Activated CD4-positive, alpha-beta memory T cell treated with anti-CD3 and anti-CD28 coated beads for 36 hours (primary cell): ENCODE measurements at regions not wholly inside any gene's neighbourhood (a gene's known extent, or its start where the extent isn't known, plus 50 kb on each side); places are given as distances from the start of the nearest gene placed in this dataset.

Source experiments
- CTCF ChIA-PET: fragments of 350-600 bp; sonication (Branson Sonifier 250); formaldehyde crosslinking; loops from one replicate; lab custom pipeline; 2021; ENCODE audit warnings: antibody characterized with exemption, inconsistent platforms; lab: Charles Lee
- POLR2A ChIA-PET: fragments of 350-600 bp; sonication (Branson Sonifier 250); formaldehyde crosslinking; loops from one replicate; lab custom pipeline; 2021; ENCODE audit warnings: antibody characterized with exemption; lab: Charles Lee
- DNase-seq: peaks from one replicate; pipeline ENCODE4 v3.0.0-alpha.2; 2020
- H3K27ac Mint-ChIP-seq: one replicate; pipeline ENCODE4 v1.8.0; 2021; ENCODE audit warnings: mixed read lengths
- H3K27me3 Mint-ChIP-seq: one replicate; pipeline ENCODE4 v1.8.0; 2021; ENCODE audit warnings: mixed read lengths
- H3K36me3 Mint-ChIP-seq: one replicate; pipeline ENCODE4 v1.8.0; 2021; ENCODE audit warnings: mixed read lengths
- H3K4me1 Mint-ChIP-seq: one replicate; pipeline ENCODE4 v1.8.0; 2021; ENCODE audit warnings: low read depth, mixed read lengths
- H3K4me3 Mint-ChIP-seq: one replicate; pipeline ENCODE4 v1.8.0; 2021; ENCODE audit warnings: mild to moderate bottlenecking, mixed read lengths
- H3K9me3 Mint-ChIP-seq: one replicate; pipeline ENCODE4 v1.8.0; 2021; ENCODE audit warnings: mixed read lengths
- intact Hi-C: fragments of 100-400 bp; cut with micrococcal nuclease; formaldehyde crosslinking; loops from one replicate; pipeline ENCODE4 v1.15.1; 2023

DNA sequence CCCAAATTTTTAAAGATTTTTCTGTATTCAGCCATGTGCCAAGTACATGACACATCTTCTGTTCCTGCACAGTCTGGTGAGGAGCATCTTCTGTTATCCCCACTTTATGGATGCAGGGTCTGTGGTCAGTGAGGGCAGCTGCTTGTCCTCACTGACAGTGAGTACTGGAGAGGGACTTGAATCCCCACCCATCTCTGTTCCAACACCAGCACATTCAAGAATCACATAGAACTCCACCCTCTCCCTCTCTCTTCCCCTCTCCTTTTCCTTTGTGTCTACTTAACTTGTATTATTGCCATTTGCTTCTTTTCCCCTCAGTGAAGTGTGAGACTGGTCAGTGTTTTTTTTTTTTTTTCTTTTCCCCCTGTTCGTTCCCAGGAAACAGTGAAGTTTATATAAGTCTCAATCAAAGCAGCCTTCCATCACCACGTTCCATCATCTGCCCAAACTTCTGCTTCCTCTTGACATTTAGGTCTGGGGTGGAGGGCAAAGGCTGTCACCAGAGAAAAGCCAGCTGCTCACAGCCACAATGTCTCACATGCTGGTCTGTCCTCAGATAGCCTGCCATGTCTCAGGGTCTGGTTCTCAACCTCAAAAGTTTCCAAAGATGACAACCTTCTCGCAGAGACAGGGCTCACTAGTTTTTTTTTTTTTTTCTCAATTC lies 110.0 kb upstream of the SSTR4 start:
- ChIA-PET POLR2A (no interaction called here), CTCF (no interaction called here)
- no peaks in the 10 kb centered on the region for H3K4me1 Mint-ChIP-seq
- intact Hi-C loops = no loop called here
- H3K4me3 Mint-ChIP-seq = no peak overlapping the region
- DNase-seq = no peak
- no peaks in the 10 kb centered on the region for H3K27me3 Mint-ChIP-seq
- H3K9me3 Mint-ChIP-seq = no peaks in the 10 kb centered on the region
- no peaks in the 10 kb centered on the region for H3K36me3 Mint-ChIP-seq
- no peak overlapping the region for H3K27ac Mint-ChIP-seq

DNA sequence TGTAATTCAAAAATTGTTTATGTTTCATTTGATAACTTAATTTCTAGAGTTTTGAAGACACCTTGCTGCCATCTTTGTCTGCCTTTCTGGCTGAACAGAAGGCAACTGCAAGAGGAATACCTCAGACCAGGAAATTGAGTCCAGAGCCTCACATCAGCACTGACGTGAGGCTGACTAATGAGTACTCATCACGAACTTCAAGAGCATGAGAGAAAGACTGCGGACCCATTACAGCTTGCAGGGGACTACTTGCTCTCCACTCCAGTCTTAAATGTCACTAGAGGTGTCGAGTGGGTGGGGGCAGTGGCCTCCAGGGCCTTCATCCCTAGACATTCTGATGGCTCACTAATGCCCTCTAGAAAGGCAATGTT lies 109.5 kb upstream of the SSTR4 start:
- CTCF ChIA-PET = no interaction called here
- Mint-ChIP-seq H3K27me3 (no peaks in the 10 kb centered on the region), H3K4me1 (no peaks in the 10 kb centered on the region), H3K27ac (no peak overlapping the region), H3K9me3 (no peaks in the 10 kb centered on the region), H3K4me3 (no peak overlapping the region), H3K36me3 (no peaks in the 10 kb centered on the region)
- no peak for DNase-seq
- intact Hi-C loops = no loop called here
- POLR2A ChIA-PET = no interaction called here

DNA sequence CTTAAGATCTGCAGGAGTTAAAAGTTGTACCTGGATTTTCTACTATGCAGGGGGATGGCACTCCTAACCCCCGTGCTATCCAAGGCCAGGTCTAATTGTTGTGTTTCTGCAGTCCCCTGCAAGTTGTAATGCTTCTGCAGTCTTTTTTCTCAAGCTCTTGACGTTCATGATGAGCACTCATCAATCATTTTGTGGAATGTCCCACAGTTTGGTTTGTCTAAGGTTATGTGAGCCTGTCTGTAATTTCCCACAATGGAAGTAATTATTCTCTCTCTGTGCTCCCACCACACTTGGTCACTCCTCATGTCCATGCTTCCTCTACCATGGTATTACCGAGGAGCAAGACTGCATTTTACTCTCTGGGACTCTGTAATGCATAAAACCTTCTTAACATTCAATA lies 107.6 kb upstream of the SSTR4 start:
- POLR2A ChIA-PET = no interaction called here
- no peak overlapping the region for H3K27ac Mint-ChIP-seq
- H3K4me1 Mint-ChIP-seq = no peaks in the 10 kb centered on the region

DNA sequence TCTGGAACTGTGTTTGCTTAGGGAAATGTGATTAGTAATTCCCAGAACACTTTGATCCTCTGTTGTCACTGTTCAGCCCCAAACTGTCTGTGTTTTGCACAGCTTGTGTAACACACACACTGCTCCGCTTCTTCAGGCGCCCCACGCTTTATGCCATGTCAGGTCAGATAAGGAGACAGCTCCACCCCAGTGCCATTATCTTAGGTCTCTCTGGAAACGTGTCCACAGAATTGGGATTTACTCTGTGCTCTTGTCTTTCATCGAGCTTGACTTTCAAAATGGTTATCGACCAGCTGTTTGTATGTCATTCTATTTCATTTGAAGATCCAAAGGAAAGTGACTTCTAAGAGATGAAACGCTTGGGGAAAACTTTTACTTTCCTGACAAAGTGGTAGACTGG lies 106.4 kb upstream of the SSTR4 start:
- no peak overlapping the region for H3K4me3 Mint-ChIP-seq
- ChIA-PET POLR2A (no interaction called here), CTCF (no interaction called here)
- no peak for DNase-seq
- H3K27me3 Mint-ChIP-seq = no peaks in the 10 kb centered on the region
- H3K27ac Mint-ChIP-seq = no peak overlapping the region
- no peaks in the 10 kb centered on the region for H3K9me3 Mint-ChIP-seq
- no peaks in the 10 kb centered on the region for H3K4me1 Mint-ChIP-seq
- no peaks in the 10 kb centered on the region for H3K36me3 Mint-ChIP-seq
- intact Hi-C loops = no loop called here

More for the DNA sequence above, 107.6 kb upstream of the SSTR4 start:
- Mint-ChIP-seq H3K36me3 (no peaks in the 10 kb centered on the region), H3K4me3 (no peak overlapping the region), H3K27me3 (no peaks in the 10 kb centered on the region), H3K9me3 (no peaks in the 10 kb centered on the region)
- intact Hi-C loops = no loop called here
- DNase-seq = no peak
- CTCF ChIA-PET = no interaction called here

DNA sequence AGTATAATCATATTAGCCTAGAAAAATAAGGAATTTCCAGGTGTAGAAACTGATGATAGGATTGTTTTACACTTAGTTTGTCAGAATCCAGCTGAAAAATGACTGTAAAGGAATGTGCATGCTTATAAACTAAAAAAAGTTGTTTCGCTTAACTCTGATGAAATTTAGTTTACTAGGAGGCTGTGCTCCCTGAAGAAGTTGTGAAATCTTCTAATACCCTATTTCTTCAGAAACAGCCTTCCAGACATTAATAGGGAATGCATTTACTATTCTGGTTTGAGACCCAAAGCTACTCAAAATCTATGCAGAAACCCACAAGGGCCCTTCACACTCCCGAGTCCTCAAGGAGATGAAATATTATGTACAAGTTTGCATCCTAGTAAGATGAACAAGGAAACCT lies 105.5 kb upstream of the SSTR4 start:
- Mint-ChIP-seq H3K4me3 (no peak overlapping the region), H3K4me1 (no peaks in the 10 kb centered on the region), H3K27me3 (no peaks in the 10 kb centered on the region), H3K9me3 (no peaks in the 10 kb centered on the region), H3K27ac (no peak overlapping the region), H3K36me3 (no peaks in the 10 kb centered on the region)
- intact Hi-C loops = no loop called here
- ChIA-PET CTCF (no interaction called here), POLR2A (no interaction called here)
- DNase-seq = no peak

DNA sequence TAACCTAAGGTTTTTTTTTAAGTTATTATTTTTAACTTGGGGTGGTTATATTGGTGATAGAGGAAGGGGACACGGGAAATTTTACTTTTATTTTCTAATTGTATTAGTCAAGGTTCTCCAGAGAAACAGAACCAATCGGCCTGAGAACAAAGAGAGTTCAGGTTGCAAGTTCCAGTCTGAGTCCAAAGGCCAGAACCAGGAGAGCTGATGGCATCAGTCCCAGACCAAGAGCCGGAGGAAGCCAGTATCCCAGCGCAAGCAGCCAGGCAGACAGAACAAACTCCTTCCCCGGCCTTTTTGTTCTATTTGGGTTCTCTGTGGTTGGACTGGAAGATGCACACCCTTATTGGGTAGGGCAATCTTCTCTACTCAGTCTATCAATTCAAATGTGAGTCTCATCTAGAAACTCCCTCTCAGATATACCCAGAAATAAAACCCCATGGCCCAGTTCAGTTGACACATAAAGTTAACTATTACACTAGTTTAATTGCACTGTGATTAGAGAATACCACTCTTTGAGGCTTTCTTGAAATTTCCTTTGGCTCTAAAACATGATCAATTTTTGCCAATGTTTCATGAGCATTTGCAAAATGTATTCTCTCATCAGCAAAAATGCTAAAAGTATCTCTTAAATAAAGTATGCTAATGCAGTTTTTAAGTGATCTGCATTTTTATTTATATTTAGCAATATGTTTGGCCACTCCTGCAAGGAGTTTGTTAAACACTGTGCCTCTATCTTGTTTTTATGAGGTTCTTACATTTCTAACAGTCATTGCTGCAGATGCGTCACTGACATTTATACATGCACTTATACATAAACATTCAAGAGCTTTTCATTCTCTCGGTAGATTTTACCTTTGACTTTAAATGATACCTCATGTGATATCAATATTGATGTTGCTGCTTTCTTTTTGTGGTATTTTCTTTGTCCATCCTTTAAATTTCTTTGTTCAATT lies 103.2 kb upstream of the SSTR4 start:
- ChIA-PET POLR2A (no interaction called here), CTCF (no interaction called here)
- H3K9me3 Mint-ChIP-seq = no peaks in the 10 kb centered on the region
- no peak overlapping the region for H3K4me3 Mint-ChIP-seq
- intact Hi-C loops = no loop called here
- no peaks in the 10 kb centered on the region for H3K27me3 Mint-ChIP-seq
- no peaks in the 10 kb centered on the region for H3K4me1 Mint-ChIP-seq
- H3K36me3 Mint-ChIP-seq = no peaks in the 10 kb centered on the region
- DNase-seq = no peak
- H3K27ac Mint-ChIP-seq = no peak overlapping the region

DNA sequence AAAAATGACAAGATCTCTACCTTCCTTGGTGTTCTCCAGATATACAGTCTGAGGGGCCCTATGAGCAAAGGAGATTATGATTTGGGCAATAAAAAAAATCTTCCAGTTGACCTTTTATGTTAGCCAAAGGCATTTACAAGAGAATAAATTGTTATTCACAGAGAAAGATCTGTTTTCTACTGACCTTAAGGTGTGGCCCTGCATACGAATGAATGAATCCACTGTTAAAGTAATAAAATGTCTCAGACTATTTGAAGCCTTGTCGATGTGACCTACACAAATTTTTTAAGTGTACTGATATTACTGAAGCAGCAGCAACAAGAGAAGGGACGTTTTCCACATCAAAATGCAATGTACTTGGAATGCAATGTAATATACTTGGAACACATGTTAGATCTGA lies 95.9 kb upstream of the SSTR4 start:
- Mint-ChIP-seq H3K9me3 (peaks cover 3% of the 10 kb centered on the region), H3K27me3 (no peaks in the 10 kb centered on the region), H3K4me3 (no peak overlapping the region), H3K4me1 (no peaks in the 10 kb centered on the region), H3K36me3 (no peaks in the 10 kb centered on the region), H3K27ac (no peak overlapping the region)
- no peak for DNase-seq
- intact Hi-C loops = no loop called here
- ChIA-PET CTCF (no interaction called here), POLR2A (no interaction called here)

DNA sequence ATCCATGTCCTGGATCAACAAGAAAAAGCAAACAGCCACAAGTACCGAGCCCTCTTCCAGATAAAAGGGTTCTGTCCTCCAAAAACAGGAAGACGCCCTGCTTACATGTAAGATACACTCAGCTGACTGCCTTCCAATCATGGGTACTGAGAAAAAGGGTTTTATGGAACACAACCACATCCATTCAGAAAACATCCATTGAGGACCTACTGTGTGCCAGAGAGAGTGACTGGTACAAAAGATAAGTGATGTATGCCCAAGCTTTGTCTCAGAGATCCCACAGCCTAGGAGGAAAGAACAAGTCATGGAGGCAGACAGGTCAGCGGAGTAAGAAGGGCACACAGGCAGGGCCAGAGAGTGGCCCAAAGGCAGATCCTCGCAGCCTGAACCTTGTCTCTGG lies 94.8 kb upstream of the SSTR4 start:
- H3K27me3 Mint-ChIP-seq = no peaks in the 10 kb centered on the region
- H3K4me3 Mint-ChIP-seq = no peak overlapping the region
- intact Hi-C loops = no loop called here
- no peak overlapping the region for H3K27ac Mint-ChIP-seq
- CTCF ChIA-PET = no interaction called here
- DNase-seq = no peak
- POLR2A ChIA-PET = no interaction called here
- peaks cover 3% of the 10 kb centered on the region for H3K9me3 Mint-ChIP-seq
- no peaks in the 10 kb centered on the region for H3K4me1 Mint-ChIP-seq
- no peaks in the 10 kb centered on the region for H3K36me3 Mint-ChIP-seq

DNA sequence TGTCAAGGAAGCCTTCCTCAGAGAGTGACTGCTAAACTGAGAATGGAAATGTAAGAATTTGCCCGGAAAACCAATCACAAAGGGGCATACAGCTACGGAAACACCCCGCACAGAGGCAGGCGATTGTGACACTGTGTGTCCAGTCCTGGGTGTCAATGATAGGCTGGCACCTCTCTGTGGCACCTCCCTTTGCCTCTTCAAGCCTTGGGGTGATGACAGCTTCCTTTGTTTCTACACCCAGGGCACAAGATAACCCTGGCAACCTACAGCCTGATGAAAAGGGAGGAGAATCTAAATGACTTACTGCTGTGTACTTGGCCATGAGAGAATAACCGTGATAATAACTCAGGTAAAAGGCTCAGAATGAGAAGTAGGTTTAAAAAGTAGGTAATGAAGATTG lies 93.6 kb upstream of the SSTR4 start:
- Mint-ChIP-seq H3K4me3 (no peak overlapping the region), H3K27ac (no peak overlapping the region), H3K4me1 (no peaks in the 10 kb centered on the region), H3K36me3 (no peaks in the 10 kb centered on the region), H3K9me3 (peaks cover 3% of the 10 kb centered on the region), H3K27me3 (peaks cover 1% of the 10 kb centered on the region)
- intact Hi-C loops = no loop called here
- no peak for DNase-seq
- ChIA-PET POLR2A (no interaction called here), CTCF (no interaction called here)

DNA sequence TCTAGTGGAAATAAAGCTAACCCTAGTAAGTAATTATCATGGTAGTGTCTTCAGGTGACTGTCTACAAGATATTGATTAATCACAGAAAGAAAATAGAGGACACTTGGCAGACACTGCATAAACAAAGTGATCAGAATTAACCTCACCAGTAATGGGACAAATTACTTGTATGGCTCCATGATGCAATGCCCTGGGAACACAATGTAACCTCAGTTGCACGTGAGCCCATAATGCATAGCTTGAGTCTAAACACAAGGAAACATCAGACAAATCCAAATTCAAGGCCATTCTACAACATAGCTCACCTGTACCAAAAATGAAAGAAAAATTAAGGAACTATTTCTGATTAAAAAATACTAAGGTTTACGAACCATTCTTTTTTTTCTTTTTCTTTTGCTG lies 92.4 kb upstream of the SSTR4 start:
- POLR2A ChIA-PET = no interaction called here
- CTCF ChIA-PET = no interaction called here
- intact Hi-C loops = no loop called here
- no peaks in the 10 kb centered on the region for H3K9me3 Mint-ChIP-seq
- no peaks in the 10 kb centered on the region for H3K36me3 Mint-ChIP-seq
- H3K4me3 Mint-ChIP-seq = no peak overlapping the region
- H3K27me3 Mint-ChIP-seq = peaks cover 1% of the 10 kb centered on the region
- DNase-seq = no peak
- H3K27ac Mint-ChIP-seq = no peak overlapping the region
- no peaks in the 10 kb centered on the region for H3K4me1 Mint-ChIP-seq

DNA sequence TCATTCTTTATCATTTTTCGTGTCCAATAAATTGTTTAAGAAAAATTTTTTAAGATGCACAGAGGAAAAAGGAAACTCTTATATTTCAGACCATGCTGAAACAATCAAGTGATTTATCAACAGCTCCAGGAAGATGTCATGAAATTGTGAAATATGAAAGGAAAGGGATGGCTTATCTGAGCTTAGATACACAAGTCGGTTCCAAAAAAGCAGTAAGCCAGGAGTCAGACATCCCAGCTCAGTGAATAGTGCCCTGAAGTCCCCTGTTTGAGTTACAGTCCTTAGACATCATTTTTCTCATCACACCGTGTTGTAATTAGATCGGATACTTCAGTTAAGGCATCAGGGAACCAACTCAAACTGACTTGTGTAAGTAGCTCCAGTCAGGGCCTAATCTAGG lies 91.0 kb upstream of the SSTR4 start:
- H3K27ac Mint-ChIP-seq = no peak overlapping the region

DNA sequence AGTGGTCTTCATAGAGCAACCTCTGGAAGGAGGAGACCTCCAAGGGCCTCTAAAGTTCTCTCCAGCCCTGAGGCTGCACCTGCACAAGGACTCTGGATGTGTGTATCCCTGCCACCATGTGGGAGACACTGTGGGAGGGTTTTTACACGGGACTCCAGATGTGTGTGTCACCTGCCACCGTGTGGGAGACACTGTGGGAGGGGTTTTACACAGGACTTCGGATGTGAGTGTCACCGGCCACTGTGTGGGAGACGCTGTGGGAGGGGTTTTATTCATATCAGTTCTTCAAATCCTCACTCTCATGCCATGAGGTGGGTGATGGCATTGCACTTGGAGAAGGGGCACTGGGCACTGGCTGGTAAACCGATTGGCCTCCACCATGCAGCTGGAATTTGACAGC lies 90.2 kb upstream of the SSTR4 start:
- no peaks in the 10 kb centered on the region for H3K36me3 Mint-ChIP-seq
- POLR2A ChIA-PET = no interaction called here
- H3K27ac Mint-ChIP-seq = no peak overlapping the region
- DNase-seq = no peak
- H3K4me3 Mint-ChIP-seq = no peak overlapping the region
- H3K27me3 Mint-ChIP-seq = peaks cover 1% of the 10 kb centered on the region
- CTCF ChIA-PET = interaction anchor here (0.6 kb wide), 1 partner anchor 299 kb away, joined by 3 read pairs; no protein-coding TSS in a partner anchor
- no peaks in the 10 kb centered on the region for H3K4me1 Mint-ChIP-seq
- no peaks in the 10 kb centered on the region for H3K9me3 Mint-ChIP-seq
- intact Hi-C loops = no loop called here

More for the DNA sequence above, 91.0 kb upstream of the SSTR4 start:
- Mint-ChIP-seq H3K4me1 (no peaks in the 10 kb centered on the region), H3K36me3 (no peaks in the 10 kb centered on the region), H3K4me3 (no peak overlapping the region), H3K27me3 (peaks cover 1% of the 10 kb centered on the region), H3K9me3 (no peaks in the 10 kb centered on the region)
- POLR2A ChIA-PET = no interaction called here
- CTCF ChIA-PET = interaction anchor here (0.6 kb wide), 1 partner anchor 300 kb away, joined by 3 read pairs; no protein-coding TSS in a partner anchor
- intact Hi-C loops = no loop called here
- no peak for DNase-seq

DNA sequence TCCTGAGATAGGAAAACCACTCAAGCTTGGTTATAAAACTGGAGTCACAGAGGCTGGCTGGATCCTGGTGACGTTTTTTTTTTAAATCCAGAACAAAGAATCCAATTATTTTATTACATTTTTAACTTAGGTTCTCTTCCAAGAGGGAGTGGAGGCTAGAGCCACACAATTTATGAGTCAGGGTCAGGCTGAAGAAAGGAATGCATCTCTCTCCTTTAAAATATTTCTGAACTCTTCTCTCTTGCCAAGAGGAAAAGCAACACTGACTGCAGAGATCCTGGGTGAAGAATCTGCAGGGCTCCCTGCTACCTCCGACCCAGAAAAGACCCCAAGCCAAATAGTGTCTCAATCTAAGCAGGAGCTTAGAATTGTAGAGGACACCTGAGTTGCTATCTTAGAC lies 88.5 kb upstream of the SSTR4 start:
- H3K27ac Mint-ChIP-seq = no peak overlapping the region
- peaks cover 1% of the 10 kb centered on the region for H3K27me3 Mint-ChIP-seq
- no peaks in the 10 kb centered on the region for H3K9me3 Mint-ChIP-seq
- no peaks in the 10 kb centered on the region for H3K4me1 Mint-ChIP-seq
- H3K36me3 Mint-ChIP-seq = no peaks in the 10 kb centered on the region
- intact Hi-C loops = no loop called here
- POLR2A ChIA-PET = no interaction called here
- CTCF ChIA-PET = no interaction called here
- DNase-seq = no peak
- H3K4me3 Mint-ChIP-seq = no peak overlapping the region
